Activated T-cell treated with anti-CD3 and anti-CD28 coated beads, Interleukin-2, amount 50 U/mL, for 4 hours (primary cell): ENCODE measurements at regions not wholly inside any gene's neighbourhood (a gene's known extent, or its start where the extent isn't known, plus 50 kb on each side); places are given as distances from the start of the nearest gene placed in this dataset.
"Not testable (repeated sequence)": the region's sequence is repeated elsewhere in the genome, so short reads cannot be mapped to it uniquely, and the experiment has no call there.

Experiments used
- ATAC-seq, 2 donors: fragments of 200-7000 bp; cut with Tn5 transposase; one replicate each; pipeline ENCODE4 v1.10.0; 2021
- DNase-seq: peaks from one replicate; pipeline ENCODE4 v3.0.0-alpha.2; 2020
- H3K27me3 Mint-ChIP-seq: one replicate; pipeline ENCODE4 v1.8.0; 2021; ENCODE audit warnings: low read depth, mixed read lengths
- H3K36me3 Mint-ChIP-seq: one replicate; pipeline ENCODE4 v1.8.0; 2022; ENCODE audit warnings: mixed read lengths; ENCODE audit not compliant: insufficient read depth
- H3K4me1 Mint-ChIP-seq: one replicate; pipeline ENCODE4 v1.8.0; 2021; ENCODE audit warnings: low read depth, mixed read lengths
- H3K4me3 Mint-ChIP-seq: one replicate; pipeline ENCODE4 v1.8.0; 2021; ENCODE audit warnings: mild to moderate bottlenecking, moderate library complexity, mixed read lengths
- H3K9me3 Mint-ChIP-seq: one replicate; pipeline ENCODE4 v1.8.0; 2021; ENCODE audit warnings: mixed read lengths

GRCh38 chr2:150088538-150088937 lies 398.9 kb downstream of the RND3 start:
- DNase-seq, result no peak
- no peak for ATAC-seq
- Mint-ChIP-seq H3K9me3 (peaks cover under 1% of the 10 kb centered on the region), H3K27me3 (no peaks in the 10 kb centered on the region), H3K36me3 (no peaks in the 10 kb centered on the region), H3K4me1 (no peaks in the 10 kb centered on the region), H3K4me3 (no peak overlapping the region)

- Mint-ChIP-seq H3K4me3 (no peak overlapping the region), H3K36me3 (no peaks in the 10 kb centered on the region), H3K9me3 (peaks cover 10% of the 10 kb centered on the region), H3K27me3 (no peaks in the 10 kb centered on the region), H3K4me1 (no peaks in the 10 kb centered on the region)
- no peak for ATAC-seq
- DNase-seq, result no peak
Measured at GRCh38 chr2:150085478-150085877, 402.0 kb downstream of the RND3 start.

GRCh38 chr2:150081775-150082481 lies 405.5 kb downstream of the RND3 start:
- H3K36me3 Mint-ChIP-seq, result no peaks in the 10 kb centered on the region
- no peak for DNase-seq
- H3K4me3 Mint-ChIP-seq, result no peak overlapping the region
- no peaks in the 10 kb centered on the region for H3K4me1 Mint-ChIP-seq
- peaks cover 10% of the 10 kb centered on the region for H3K9me3 Mint-ChIP-seq
- H3K27me3 Mint-ChIP-seq, result no peaks in the 10 kb centered on the region
- no peak for ATAC-seq

GRCh38 chr2:150076281-150076680 lies 411.2 kb downstream of the RND3 start:
- Mint-ChIP-seq H3K27me3 (no peaks in the 10 kb centered on the region), H3K36me3 (no peaks in the 10 kb centered on the region), H3K9me3 (peaks cover 15% of the 10 kb centered on the region), H3K4me1 (no peaks in the 10 kb centered on the region), H3K4me3 (no peak overlapping the region)
- ATAC-seq (no peak), DNase-seq (no peak)

- Mint-ChIP-seq H3K4me3 (no peak overlapping the region), H3K36me3 (no peaks in the 10 kb centered on the region), H3K27me3 (no peaks in the 10 kb centered on the region), H3K9me3 (peaks cover 12% of the 10 kb centered on the region), H3K4me1 (no peaks in the 10 kb centered on the region)
- ATAC-seq, result no peak
- no peak for DNase-seq
Measured at GRCh38 chr2:150075831-150076230, 411.6 kb downstream of the RND3 start.

- H3K36me3 Mint-ChIP-seq, result no peaks in the 10 kb centered on the region
- no peaks in the 10 kb centered on the region for H3K9me3 Mint-ChIP-seq
- no peak for DNase-seq
- no peak for ATAC-seq
- no peak overlapping the region for H3K4me3 Mint-ChIP-seq
- no peaks in the 10 kb centered on the region for H3K27me3 Mint-ChIP-seq
- H3K4me1 Mint-ChIP-seq, result no peaks in the 10 kb centered on the region
Measured at GRCh38 chr2:150066490-150066889, 421.0 kb downstream of the RND3 start.

- DNase-seq (no peak), ATAC-seq (no peak)
- Mint-ChIP-seq H3K9me3 (no peaks in the 10 kb centered on the region), H3K4me1 (no peaks in the 10 kb centered on the region), H3K4me3 (no peak overlapping the region), H3K27me3 (no peaks in the 10 kb centered on the region), H3K36me3 (no peaks in the 10 kb centered on the region)
Measured at GRCh38 chr2:150063931-150064548, 423.4 kb downstream of the RND3 start.

- ATAC-seq (no peak), DNase-seq (no peak)
- Mint-ChIP-seq H3K36me3 (no peaks in the 10 kb centered on the region), H3K4me3 (no peak overlapping the region), H3K9me3 (no peaks in the 10 kb centered on the region), H3K27me3 (no peaks in the 10 kb centered on the region), H3K4me1 (no peaks in the 10 kb centered on the region)
Measured at GRCh38 chr2:150063432-150063889, 424.0 kb downstream of the RND3 start.

- no peak for ATAC-seq
- no peaks in the 10 kb centered on the region for H3K36me3 Mint-ChIP-seq
- no peak for DNase-seq
- H3K9me3 Mint-ChIP-seq, result no peaks in the 10 kb centered on the region
- H3K4me1 Mint-ChIP-seq, result no peaks in the 10 kb centered on the region
- no peak overlapping the region for H3K4me3 Mint-ChIP-seq
- no peaks in the 10 kb centered on the region for H3K27me3 Mint-ChIP-seq
Measured at GRCh38 chr2:150062416-150062815, 425.1 kb downstream of the RND3 start.

- DNase-seq (no peak), ATAC-seq (no peak)
- no peaks in the 10 kb centered on the region for H3K9me3 Mint-ChIP-seq
- no peaks in the 10 kb centered on the region for H3K36me3 Mint-ChIP-seq
- H3K27me3 Mint-ChIP-seq, result no peaks in the 10 kb centered on the region
- no peaks in the 10 kb centered on the region for H3K4me1 Mint-ChIP-seq
- H3K4me3 Mint-ChIP-seq, result no peak overlapping the region
Measured at GRCh38 chr2:150060341-150060740, 427.1 kb downstream of the RND3 start.

GRCh38 chr2:150059676-150060075 lies 427.8 kb downstream of the RND3 start:
- H3K4me3 Mint-ChIP-seq, H3K27me3 Mint-ChIP-seq, ATAC-seq, H3K36me3 Mint-ChIP-seq, H3K9me3 Mint-ChIP-seq, DNase-seq, H3K4me1 Mint-ChIP-seq: not testable (repeated sequence)

GRCh38 chr2:150052457-150052856 lies 435.0 kb downstream of the RND3 start:
- no peak for DNase-seq
- no peaks in the 10 kb centered on the region for H3K27me3 Mint-ChIP-seq

GRCh38 chr2:150051004-150051403 lies 436.5 kb downstream of the RND3 start:
- no peaks in the 10 kb centered on the region for H3K9me3 Mint-ChIP-seq
- no peak overlapping the region for H3K4me3 Mint-ChIP-seq
- no peaks in the 10 kb centered on the region for H3K36me3 Mint-ChIP-seq
- H3K4me1 Mint-ChIP-seq, result no peaks in the 10 kb centered on the region
- no peak for ATAC-seq
- DNase-seq, result no peak
- no peaks in the 10 kb centered on the region for H3K27me3 Mint-ChIP-seq

More at GRCh38 chr2:150052457-150052856, 435.0 kb downstream of the RND3 start:
- H3K4me3 Mint-ChIP-seq, result no peak overlapping the region
- H3K4me1 Mint-ChIP-seq, result no peaks in the 10 kb centered on the region
- ATAC-seq, result no peak
- no peaks in the 10 kb centered on the region for H3K9me3 Mint-ChIP-seq
- H3K36me3 Mint-ChIP-seq, result no peaks in the 10 kb centered on the region

- Mint-ChIP-seq H3K9me3 (no peaks in the 10 kb centered on the region), H3K36me3 (no peaks in the 10 kb centered on the region), H3K4me1 (no peaks in the 10 kb centered on the region), H3K27me3 (no peaks in the 10 kb centered on the region), H3K4me3 (no peak overlapping the region)
- DNase-seq, result no peak
- no peak for ATAC-seq
Measured at GRCh38 chr2:150050036-150050435, 437.4 kb downstream of the RND3 start.

GRCh38 chr2:150047620-150048222 lies 439.7 kb downstream of the RND3 start:
- peaks cover 3% of the 10 kb centered on the region for H3K9me3 Mint-ChIP-seq
- no peak for DNase-seq
- H3K36me3 Mint-ChIP-seq, result no peaks in the 10 kb centered on the region
- H3K4me3 Mint-ChIP-seq, result no peak overlapping the region
- ATAC-seq, result no peak
- no peaks in the 10 kb centered on the region for H3K27me3 Mint-ChIP-seq
- no peaks in the 10 kb centered on the region for H3K4me1 Mint-ChIP-seq
